ENCODE measurements at regions not wholly inside any gene's neighbourhood (a gene's known extent, or its start where the extent isn't known, plus 50 kb on each side); places are given as distances from the start of the nearest gene placed in this dataset.
"Not testable (repeated sequence)": the region's sequence is repeated elsewhere in the genome, so short reads cannot be mapped to it uniquely, and the experiment has no call there.

- in situ Hi-C loops (cut with HindIII; ENCODE audit: low sequenced_read_pairs), result no loop called here
Observed at GRCh38 chr1:196091397-196092135, 516.7 kb downstream of the KCNT2 start.

DNA sequence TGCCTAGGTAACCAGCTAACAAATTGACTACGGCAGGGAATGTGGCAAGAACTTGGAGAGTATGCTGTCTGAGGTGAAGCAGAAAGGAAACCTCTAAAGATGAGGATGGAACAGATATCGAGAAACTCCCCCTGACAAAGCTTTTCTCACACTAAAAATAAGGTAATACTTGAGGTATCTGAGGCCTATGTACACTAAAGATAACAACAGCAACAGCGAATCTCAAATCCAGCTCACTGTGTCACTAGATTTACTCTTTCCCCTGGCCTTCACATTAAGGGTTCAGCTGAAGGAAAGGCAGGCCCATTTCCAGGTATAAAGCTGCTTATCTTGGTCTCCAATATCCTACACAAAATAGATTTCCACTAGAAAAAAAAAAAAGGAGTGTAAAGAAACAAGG lies 518.0 kb downstream of the KCNT2 start:
- in situ Hi-C loops (cut with HindIII; ENCODE audit: low sequenced_read_pairs), result no loop called here

DNA sequence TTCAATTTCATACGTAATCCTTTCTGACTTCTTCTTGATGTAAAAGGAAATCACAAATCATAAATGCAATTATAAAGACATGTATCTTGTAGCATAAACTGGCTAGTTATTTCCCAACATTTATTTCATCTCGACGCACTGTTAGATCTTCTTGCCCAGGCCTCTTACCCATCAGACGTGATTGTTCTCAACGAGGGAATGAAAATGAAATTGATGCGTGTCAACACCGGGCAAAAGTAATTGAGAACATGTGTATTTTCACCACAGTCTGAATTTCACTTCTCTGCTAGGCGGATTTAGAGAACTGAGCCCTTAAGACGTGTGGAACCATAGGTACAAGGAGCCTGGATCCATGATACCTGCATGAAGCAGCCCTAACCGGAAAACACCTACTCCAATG lies 519.7 kb downstream of the KCNT2 start:
- in situ Hi-C loops (cut with HindIII; ENCODE audit: low sequenced_read_pairs), result no loop called here

GRCh38 chr1:196078691-196079090 lies 529.5 kb downstream of the KCNT2 start:
- in situ Hi-C loops (cut with HindIII; ENCODE audit: low sequenced_read_pairs), result no loop called here

DNA sequence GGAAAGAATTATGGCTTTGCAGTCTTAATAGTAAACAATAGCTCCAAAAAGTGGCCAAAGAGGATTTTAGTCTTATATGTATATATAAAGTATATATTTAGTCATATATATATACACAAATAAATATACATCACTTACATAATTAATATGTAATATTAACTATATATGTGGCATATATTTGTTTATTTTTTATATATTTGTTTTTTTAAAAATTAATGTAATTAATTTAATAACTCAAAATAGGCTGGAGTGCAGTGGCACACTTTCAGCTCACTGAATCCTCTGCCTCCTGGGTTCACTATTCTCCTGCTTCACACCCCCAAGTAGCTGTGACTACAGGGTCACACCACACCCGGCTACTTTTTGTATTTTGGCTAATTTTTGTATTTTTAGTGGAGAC lies 532.6 kb downstream of the KCNT2 start:
- in situ Hi-C loops (cut with HindIII; ENCODE audit: low sequenced_read_pairs), result no loop called here

- in situ Hi-C loops (cut with HindIII; ENCODE audit: low sequenced_read_pairs), result no loop called here
Observed at GRCh38 chr1:196074182-196074581, 534.1 kb downstream of the KCNT2 start.

DNA sequence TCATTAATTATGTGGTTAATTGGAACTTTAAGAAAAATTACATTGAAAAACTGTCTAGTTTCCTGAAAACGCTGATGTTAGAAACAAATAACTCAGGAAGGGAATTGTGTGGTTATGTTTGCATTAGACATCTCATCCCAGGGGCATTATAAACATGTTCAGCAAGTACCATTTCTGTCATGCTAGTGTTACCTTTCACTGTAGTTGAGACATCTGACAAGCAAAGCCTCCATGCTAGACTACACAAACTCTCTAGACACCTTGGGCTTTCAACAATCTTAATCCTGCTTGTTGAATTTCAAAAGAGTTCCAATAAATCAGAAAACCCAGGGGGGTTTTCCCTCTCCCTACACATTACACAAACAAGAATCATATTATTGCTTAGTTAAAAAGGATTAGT lies 536.8 kb downstream of the KCNT2 start:
- in situ Hi-C loops (cut with HindIII; ENCODE audit: low sequenced_read_pairs), result no loop called here

GRCh38 chr1:196070940-196071339 lies 537.3 kb downstream of the KCNT2 start:
- in situ Hi-C loops (cut with HindIII; ENCODE audit: low sequenced_read_pairs), result no loop called here

DNA sequence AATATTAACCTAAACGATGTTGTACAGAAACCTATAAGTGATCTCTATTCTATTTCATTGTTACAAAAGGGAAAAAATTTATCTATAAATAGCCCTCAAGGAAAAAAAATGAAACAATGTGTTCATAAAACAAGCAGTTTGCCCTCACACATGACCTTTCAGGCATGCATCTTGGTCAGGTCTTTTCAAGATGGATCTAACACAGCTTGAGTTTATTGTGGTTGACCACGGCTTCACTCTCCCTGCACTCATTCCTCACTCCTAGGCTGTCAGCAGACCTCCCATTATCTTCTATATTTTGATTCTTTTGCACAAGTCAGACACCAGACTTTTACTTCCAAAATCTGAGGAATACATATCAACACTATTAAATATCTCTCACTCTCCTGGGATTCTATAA lies 544.3 kb downstream of the KCNT2 start:
- in situ Hi-C loops (cut with HindIII; ENCODE audit: low sequenced_read_pairs), result no loop called here

GRCh38 chr1:196063294-196063693 lies 544.9 kb downstream of the KCNT2 start:
- in situ Hi-C loops (cut with HindIII; ENCODE audit: low sequenced_read_pairs), result no loop called here

- in situ Hi-C loops (cut with HindIII; ENCODE audit: low sequenced_read_pairs), result no loop called here
Observed at GRCh38 chr1:196060539-196060938, 547.7 kb downstream of the KCNT2 start.

- in situ Hi-C loops (cut with HindIII; ENCODE audit: low sequenced_read_pairs), result no loop called here
Observed at GRCh38 chr1:196059210-196059609, 549.0 kb downstream of the KCNT2 start.

DNA sequence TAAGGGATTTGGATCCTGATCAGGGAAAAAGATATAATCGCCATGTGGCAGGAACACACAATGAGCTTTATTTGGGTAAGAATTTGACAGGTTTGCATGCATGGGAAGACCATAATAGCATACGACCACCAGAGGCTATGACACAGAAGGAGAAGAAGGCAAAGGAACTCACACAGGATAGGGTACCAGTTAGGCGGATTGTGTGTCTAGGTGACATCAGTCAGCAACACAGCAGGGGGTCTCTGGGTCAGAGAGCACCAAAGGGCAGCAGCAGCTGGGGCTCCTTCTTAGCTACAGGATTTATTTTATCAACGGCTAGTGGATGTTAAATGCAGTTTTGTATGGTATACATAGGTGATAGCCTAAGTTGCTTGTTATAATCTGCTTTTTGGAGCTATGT lies 551.3 kb downstream of the KCNT2 start:
- in situ Hi-C loops (cut with HindIII; ENCODE audit: low sequenced_read_pairs), result no loop called here

GRCh38 chr1:196049407-196049806 lies 558.8 kb downstream of the KCNT2 start:
- in situ Hi-C loops (cut with HindIII; ENCODE audit: low sequenced_read_pairs), result no loop called here

GRCh38 chr1:196043268-196043667 lies 565.0 kb downstream of the KCNT2 start:
- in situ Hi-C loops (cut with HindIII; ENCODE audit: low sequenced_read_pairs), result no loop called here

DNA sequence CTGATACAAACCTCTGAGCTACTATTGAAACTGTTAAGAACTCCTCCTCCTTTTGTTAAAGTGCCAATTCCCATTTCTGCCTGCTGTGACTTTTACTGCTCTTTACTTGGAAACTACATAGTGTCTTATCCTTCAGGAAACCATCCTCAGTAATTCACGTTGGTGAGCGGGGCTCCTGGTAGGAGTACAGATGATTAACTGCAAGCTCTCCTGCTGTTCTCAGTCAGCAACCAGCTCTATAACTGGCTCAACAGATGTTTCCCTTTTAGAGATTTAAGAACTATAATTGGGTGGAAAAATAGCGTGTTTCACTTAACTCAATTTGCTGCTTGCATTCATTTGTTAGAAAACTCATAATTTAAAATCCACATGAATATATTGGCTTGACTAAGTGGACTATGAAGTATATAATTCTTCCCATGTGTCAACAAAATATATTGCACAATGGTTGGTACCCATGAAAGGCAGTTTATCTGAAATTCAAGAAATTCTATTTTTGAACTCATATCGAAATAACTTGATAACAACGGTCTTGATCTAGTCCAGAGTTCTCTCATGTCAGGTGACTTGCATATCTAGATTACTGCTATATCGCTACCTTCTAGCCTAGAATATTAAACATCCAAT lies 574.0 kb downstream of the KCNT2 start:
- in situ Hi-C loops (cut with HindIII; ENCODE audit: low sequenced_read_pairs), result no loop called here

GRCh38 chr1:196031387-196031786 lies 576.9 kb downstream of the KCNT2 start:
- in situ Hi-C loops (cut with HindIII; ENCODE audit: low sequenced_read_pairs), result not testable (repeated sequence)

DNA sequence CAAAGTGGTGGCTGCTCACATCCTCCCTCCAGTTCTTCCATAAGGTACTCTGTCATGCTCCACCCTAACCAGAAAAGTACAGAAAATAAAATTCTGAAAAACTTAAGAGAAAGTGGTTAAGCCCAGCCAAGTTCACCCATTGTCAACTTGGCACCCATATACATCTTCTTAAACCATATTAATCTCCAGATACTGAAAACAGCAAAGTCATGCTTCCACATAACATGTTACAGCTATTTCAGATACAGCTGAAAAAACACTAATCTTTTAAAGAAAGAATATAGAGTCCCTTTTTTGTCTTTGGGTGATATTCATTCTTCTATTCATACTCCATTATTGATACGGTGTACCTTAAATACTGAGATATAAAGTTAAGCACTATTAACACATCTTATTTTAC lies 577.8 kb downstream of the KCNT2 start:
- in situ Hi-C loops (cut with HindIII; ENCODE audit: low sequenced_read_pairs), result no loop called here

GRCh38 chr1:196029410-196029809 lies 578.8 kb downstream of the KCNT2 start:
- in situ Hi-C loops (cut with HindIII; ENCODE audit: low sequenced_read_pairs), result no loop called here

GRCh38 chr1:196027127-196027526 lies 581.1 kb downstream of the KCNT2 start:
- in situ Hi-C loops (cut with HindIII; ENCODE audit: low sequenced_read_pairs), result no loop called here

DNA sequence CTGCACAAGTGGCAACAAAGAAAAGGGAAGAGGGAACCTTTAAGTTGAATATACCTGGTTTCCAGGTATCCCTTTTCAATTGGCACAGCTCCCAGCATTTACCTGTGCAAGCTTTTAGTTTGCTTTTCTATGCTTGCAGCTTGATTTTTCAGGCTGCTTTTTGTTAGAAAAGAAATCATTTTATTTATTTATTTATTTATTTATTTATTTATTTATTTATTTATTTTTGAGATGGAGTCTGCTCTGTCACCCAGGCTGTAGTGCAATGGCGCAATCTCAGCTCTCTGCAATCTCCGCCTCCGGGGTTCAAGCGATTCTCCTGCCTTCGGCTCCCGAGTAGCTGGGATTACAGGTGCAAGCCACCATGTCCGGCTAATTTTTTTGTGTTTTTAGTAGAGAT lies 587.1 kb downstream of the KCNT2 start:
- in situ Hi-C loops (cut with HindIII; ENCODE audit: low sequenced_read_pairs), result not testable (repeated sequence)

GRCh38 chr1:196009362-196009761 lies 598.9 kb downstream of the KCNT2 start:
- in situ Hi-C loops (cut with HindIII; ENCODE audit: low sequenced_read_pairs), result no loop called here

GRCh38 chr1:196007763-196008162 lies 600.5 kb downstream of the KCNT2 start:
- in situ Hi-C loops (cut with HindIII; ENCODE audit: low sequenced_read_pairs), result no loop called here

Data from endothelial cell of hepatic sinusoid (primary cell).